Heart left ventricle (tissue), 13 donors: ENCODE measurements at regions not wholly inside any gene's neighbourhood (a gene's known extent, or its start where the extent isn't known, plus 50 kb on each side); places are given as distances from the start of the nearest gene placed in this dataset.

Source experiments
- POLR2A ChIP-seq, 2 donors: fragments of 450-650 bp; IDR thresholded peaks; one replicate each; pipeline ENCODE4 v1.6.1; 2017; ENCODE audit warnings: antibody characterized with exemption in 2 of 2, mild to moderate bottlenecking in 2 of 2, moderate library complexity in 2 of 2
- TF ChIP-seq, protein P1 (sequence below), 12 donors: fragments of 200-600 bp; sonication (generic) in 4 of 12; IDR thresholded peaks; one replicate each; pipeline versions ENCODE4 v1.5.0 to v1.8.0; 2018 to 2022; ENCODE audit warnings: antibody characterized with exemption in 12 of 12, mild to moderate bottlenecking in 5 of 12
- donor health status: ischemic (EF 13 %, LVEDD 7.1; RV severe dilation, severe dysfunction).
- donor health status: DM: no; HTN: yes; CAD: no.
- donor health status: DM: no; HTN: no; CAD: no.
- donor health status: ischemic (EF 25% LVEDD 6.9; RV normal size, moderate dysfunction).
- donor health status: ischemic (EF 25% LVEDD 5.7; RV mildly dilated, moderate dysfunction).
- donor health status: ischemic (EF 35%, LVEDD 5.7; RV mildly dilated, moderate dysfunction).
- donor health status: nonischemic (EF 11% LVEDD 7.7; RV severe dilation, severe dysfunction).
- donor health status: DM: yes; HTN: yes; CAD: no.
- donor health status: PGD.
- donor health status: ischemic (EF 29% LVEDD 5.4; RV normal size, mild dysfunction).
- donor health status: nonischemic (EF 23%, LVEDD 6.1; RV moderate dilation, normal function).

- TF ChIP-seq POLR2A (IDR thresholded peaks at IDR 0.05) = no peak
- TF ChIP-seq, protein P1, sequence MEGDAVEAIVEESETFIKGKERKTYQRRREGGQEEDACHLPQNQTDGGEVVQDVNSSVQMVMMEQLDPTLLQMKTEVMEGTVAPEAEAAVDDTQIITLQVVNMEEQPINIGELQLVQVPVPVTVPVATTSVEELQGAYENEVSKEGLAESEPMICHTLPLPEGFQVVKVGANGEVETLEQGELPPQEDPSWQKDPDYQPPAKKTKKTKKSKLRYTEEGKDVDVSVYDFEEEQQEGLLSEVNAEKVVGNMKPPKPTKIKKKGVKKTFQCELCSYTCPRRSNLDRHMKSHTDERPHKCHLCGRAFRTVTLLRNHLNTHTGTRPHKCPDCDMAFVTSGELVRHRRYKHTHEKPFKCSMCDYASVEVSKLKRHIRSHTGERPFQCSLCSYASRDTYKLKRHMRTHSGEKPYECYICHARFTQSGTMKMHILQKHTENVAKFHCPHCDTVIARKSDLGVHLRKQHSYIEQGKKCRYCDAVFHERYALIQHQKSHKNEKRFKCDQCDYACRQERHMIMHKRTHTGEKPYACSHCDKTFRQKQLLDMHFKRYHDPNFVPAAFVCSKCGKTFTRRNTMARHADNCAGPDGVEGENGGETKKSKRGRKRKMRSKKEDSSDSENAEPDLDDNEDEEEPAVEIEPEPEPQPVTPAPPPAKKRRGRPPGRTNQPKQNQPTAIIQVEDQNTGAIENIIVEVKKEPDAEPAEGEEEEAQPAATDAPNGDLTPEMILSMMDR (IDR thresholded peaks at IDR 0.05) = no peak
Observed at GRCh38 chr2:221025398-221025797, 546.7 kb downstream of the EPHA4 start.
